ENCODE measurements at regions not wholly inside any gene's neighbourhood (a gene's known extent, or its start where the extent isn't known, plus 50 kb on each side); places are given as distances from the start of the nearest gene placed in this dataset. TPM values are rescaled to one million over a fixed set of nuclear protein-coding genes. Genes with fewer than 3 reads are reported as not detected.

DNA sequence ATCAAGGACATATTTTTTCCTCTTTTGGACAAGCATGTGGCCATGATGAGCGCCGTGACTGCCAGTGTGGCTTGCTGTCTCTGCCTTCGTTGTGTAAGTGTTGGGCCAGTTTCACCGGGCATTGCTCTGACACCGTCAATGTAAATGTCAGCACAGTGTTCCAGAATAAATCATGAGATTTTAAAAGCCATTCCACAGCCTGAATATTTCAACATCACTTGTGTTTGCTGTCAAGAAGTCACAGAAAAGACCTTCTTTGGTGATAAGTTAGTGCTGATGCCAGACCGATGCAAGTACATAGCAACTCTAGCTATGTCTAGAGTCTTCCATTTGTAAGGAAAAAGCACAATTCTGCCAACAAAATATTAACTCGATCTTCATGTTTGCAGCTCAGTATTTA, 467.8 kb downstream of the TBC1D22A start:
- no peak for DNase-seq (ENCODE audit: low read depth)

DNA sequence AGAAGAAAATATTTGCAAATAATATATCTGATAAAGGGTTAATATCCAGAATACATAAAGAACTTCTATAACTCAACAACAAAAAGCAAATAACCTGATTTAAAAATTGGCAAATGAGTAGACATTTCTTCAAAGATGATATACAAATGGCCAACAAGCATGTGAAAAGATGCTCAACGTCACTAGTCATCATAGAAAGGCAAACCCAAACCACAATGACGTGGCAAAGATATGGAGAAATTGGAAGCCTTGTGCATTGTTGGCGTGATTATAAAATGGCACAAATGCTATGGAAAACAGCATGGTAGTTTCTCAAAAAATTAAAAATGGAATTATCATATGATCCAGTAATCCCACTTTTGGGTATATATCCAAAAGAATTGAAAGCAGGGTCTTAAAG, 466.3 kb downstream of the TBC1D22A start:
- no peak for DNase-seq (ENCODE audit: low read depth)

- no peak for DNase-seq (ENCODE audit: low read depth)
Observed at GRCh38 chr22:47225931-47226633, 463.6 kb downstream of the TBC1D22A start.

DNA sequence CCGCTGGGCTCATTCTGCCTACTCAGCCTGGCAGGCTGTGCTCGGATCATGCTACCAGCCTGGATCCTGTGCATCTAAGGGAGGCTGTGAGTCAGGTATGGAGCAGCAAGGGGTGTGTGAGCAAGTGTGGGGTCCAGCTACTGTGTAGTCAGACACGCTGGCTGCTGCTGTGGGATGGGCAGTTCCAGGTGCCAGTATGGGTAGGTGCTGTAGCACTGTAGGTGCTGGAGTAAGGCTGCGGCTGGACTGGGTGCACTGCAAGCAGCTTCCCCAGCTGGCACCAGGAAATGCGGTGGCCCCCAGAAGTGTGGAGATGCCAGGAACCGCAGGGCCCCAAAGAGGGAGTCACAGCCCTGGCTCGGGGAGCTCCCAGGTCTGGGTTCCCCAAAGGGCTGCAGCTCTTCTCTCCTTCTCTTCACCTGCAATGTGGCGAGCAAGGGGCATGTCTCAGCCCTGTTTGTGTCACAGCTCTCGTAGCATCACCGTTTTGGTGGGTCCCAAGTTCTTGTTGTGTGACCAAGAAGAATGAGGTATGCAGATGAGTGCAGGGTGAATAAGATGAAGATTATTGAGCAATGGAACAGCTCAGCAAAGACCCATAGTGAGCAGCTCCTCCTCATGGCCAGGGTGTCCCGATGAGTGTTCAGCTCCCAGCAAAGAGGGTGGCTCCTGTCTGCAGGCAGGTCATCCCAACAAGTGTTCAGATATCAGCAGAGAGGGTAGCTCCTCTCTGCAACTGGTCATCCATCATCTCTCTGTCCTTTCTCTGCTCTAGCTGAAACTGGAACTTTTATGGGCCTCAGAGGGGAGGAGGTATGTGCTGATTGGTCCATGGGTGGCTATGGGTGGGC, 462.9 kb downstream of the TBC1D22A start:
- DNase-seq (ENCODE audit: low read depth): no peak

Small RNAs in the stretch of these regions (small RNA-seq; reads per million reads assigned to genes)
- gene MIR3201 (not detected), gene MIR3667 (not detected), gene MIR4535 (not detected)
